T-cell (primary cell): ENCODE measurements at regions not wholly inside any gene's neighbourhood (a gene's known extent, or its start where the extent isn't known, plus 50 kb on each side); places are given as distances from the start of the nearest gene placed in this dataset.

Experiments
- ATAC-seq, 4 experiments: fragments of 200-7000 bp in 3 of 4; fragments of 150-1000 bp in 1 of 4; cut with Tn5 transposase; replicated peaks in 1 of 4; 1 replicate in 3 of 4; 2 replicates in 1 of 4; pipeline ENCODE4 v1.10.0; 2021; ENCODE audit warnings: moderate library complexity in 3 of 4, mild to moderate bottlenecking in 2 of 4, moderate number of reproducible peaks in 1 of 4
- CTCF ChIA-PET, 2 donors: fragments of 300-600 bp; sonication (Branson Sonifier 250); formaldehyde crosslinking; loops; one replicate each; lab custom pipeline; 2022; ENCODE audit warnings: antibody characterized with exemption in 2 of 2; lab: Charles Lee
- POLR2A ChIA-PET, 2 donors: fragments of 300-600 bp; sonication (Branson Sonifier 250); formaldehyde crosslinking; loops; one replicate each; lab custom pipeline; 2022; ENCODE audit warnings: antibody characterized with exemption in 2 of 2; lab: Charles Lee
- DNase-seq, 35 experiments: peaks; one replicate each; pipeline versions ENCODE4 v3.0.0 to v3.0.0-alpha.2; 2013 to 2023
- H3K27ac ChIP-seq: one replicate; pipeline ENCODE4 v1.5.1; 2013; ENCODE audit warnings: low read length
- H3K27me3 ChIP-seq, 2 experiments: replicated peaks in 1 of 2; 1 replicate in 1 of 2; 2 replicates in 1 of 2; pipeline versions ENCODE4 v1.6.1 to v1.7.0; 2013; ENCODE audit warnings: low read length in 1 of 2, mixed read lengths in 1 of 2; ENCODE audit not compliant: control insufficient read depth in 2 of 2, insufficient read depth in 2 of 2; ENCODE audit errors: extremely low read depth in 1 of 2
- H3K36me3 ChIP-seq, 2 donors: 1 replicate in 1 of 2; 2 replicates in 1 of 2; pipeline versions ENCODE4 v1.6.1 to v1.7.0; 2013; ENCODE audit warnings: low read length in 1 of 2; ENCODE audit not compliant: control insufficient read depth in 2 of 2, insufficient read depth in 1 of 2; ENCODE audit errors: extremely low read depth in 1 of 2
- H3K4me1 ChIP-seq, 2 experiments: 1 replicate in 1 of 2; 2 replicates in 1 of 2; pipeline versions ENCODE4 v1.6.1 to v1.7.0; 2013; ENCODE audit warnings: low read length in 2 of 2, mixed read lengths in 1 of 2; ENCODE audit not compliant: insufficient read depth in 2 of 2, control insufficient read depth in 1 of 2; ENCODE audit errors: extremely low read depth in 1 of 2
- H3K4me3 ChIP-seq, 2 donors: 1 replicate in 1 of 2; 2 replicates in 1 of 2; pipeline versions ENCODE4 v1.5.1 to v1.7.0; 2013; ENCODE audit warnings: mild to moderate bottlenecking in 2 of 2, low read length in 1 of 2, moderate library complexity in 1 of 2; ENCODE audit not compliant: control insufficient read depth in 1 of 2; ENCODE audit errors: extremely low read depth in 1 of 2
- H3K9me3 ChIP-seq: 2 replicates; pipeline ENCODE4 v1.7.0; 2013
- H3K27ac Mint-ChIP-seq, 2 donors: one replicate each; pipeline ENCODE4 v1.8.0; 2020 to 2021; ENCODE audit warnings: mild to moderate bottlenecking in 2 of 2, mixed read lengths in 2 of 2
- H3K27me3 Mint-ChIP-seq, 2 donors: one replicate each; pipeline ENCODE4 v1.8.0; 2021 to 2022; ENCODE audit warnings: mixed read lengths in 2 of 2
- H3K36me3 Mint-ChIP-seq: one replicate; pipeline ENCODE4 v1.8.0; 2021; ENCODE audit warnings: mixed read lengths
- H3K4me1 Mint-ChIP-seq, 3 donors: one replicate each; pipeline ENCODE4 v1.8.0; 2020 to 2022; ENCODE audit warnings: mixed read lengths in 3 of 3, mild to moderate bottlenecking in 1 of 3
- H3K4me3 Mint-ChIP-seq, 3 donors: one replicate each; pipeline ENCODE4 v1.8.0; 2020 to 2022; ENCODE audit warnings: mild to moderate bottlenecking in 3 of 3, mixed read lengths in 3 of 3, moderate library complexity in 3 of 3
- H3K9me3 Mint-ChIP-seq, 3 donors: one replicate each; pipeline ENCODE4 v1.8.0; 2020 to 2022; ENCODE audit warnings: mixed read lengths in 3 of 3
- WGBS: methylation state at CpG from one replicate; pipeline ENCODE4 v1.1.5; 2013; ENCODE audit warnings: missing lambda C conversion rate; ENCODE audit not compliant: insufficient coverage; 5-methylcytosine and 5-hydroxymethylcytosine counted together

GRCh38 chr5:45060724-45061123 lies 252.0 kb downstream of the MRPS30 start:
- DNase-seq (no peak), ATAC-seq (no peak)
- ChIA-PET POLR2A (no interaction called here), CTCF (no interaction called here)
- Histone ChIP-seq H3K36me3 (no peaks in the 10 kb centered on the region), H3K4me1 (no peaks in the 10 kb centered on the region), H3K4me3 (no peak overlapping the region), H3K27me3 (no peaks in the 10 kb centered on the region), H3K27ac (no peak overlapping the region), H3K9me3 (peaks cover 2% of the 10 kb centered on the region)
- Mint-ChIP-seq H3K27me3 (no peaks in the 10 kb centered on the region), H3K27ac (no peak overlapping the region), H3K36me3 (no peaks in the 10 kb centered on the region), H3K4me1 (no peaks in the 10 kb centered on the region), H3K4me3 (no peak overlapping the region), H3K9me3 (peaks cover 0 to 15% (median 3%) of the 10 kb centered on the region in 3 donors)
- WGBS, result no CpG with 5 or more reads among the region's 2 CpGs

- no peak for ATAC-seq
- no peak overlapping the region for H3K27ac ChIP-seq
- no peaks in the 10 kb centered on the region for H3K4me1 ChIP-seq
- CTCF ChIA-PET, result no interaction called here
- peaks cover 2% of the 10 kb centered on the region for H3K9me3 ChIP-seq
- H3K36me3 ChIP-seq, result no peaks in the 10 kb centered on the region
- no peaks in the 10 kb centered on the region for H3K27me3 ChIP-seq
- no peak overlapping the region for H3K4me3 ChIP-seq
- no peak for DNase-seq
- Mint-ChIP-seq H3K9me3 (peaks cover 0 to 11% (median 3%) of the 10 kb centered on the region in 3 donors), H3K27ac (no peak overlapping the region), H3K27me3 (no peaks in the 10 kb centered on the region), H3K4me3 (no peak overlapping the region), H3K4me1 (no peaks in the 10 kb centered on the region), H3K36me3 (no peaks in the 10 kb centered on the region)
- POLR2A ChIA-PET, result no interaction called here
Observed at GRCh38 chr5:45062044-45062443, 253.3 kb downstream of the MRPS30 start.

GRCh38 chr5:45081082-45081481 lies 272.3 kb downstream of the MRPS30 start:
- Mint-ChIP-seq H3K27me3 (no peaks in the 10 kb centered on the region), H3K4me1 (no peaks in the 10 kb centered on the region), H3K36me3 (no peaks in the 10 kb centered on the region), H3K27ac (no peak overlapping the region), H3K9me3 (peaks cover 15 to 23% (median 17%) of the 10 kb centered on the region in 3 donors), H3K4me3 (no peak overlapping the region)
- WGBS, result no CpG with 5 or more reads among the region's 2 CpGs
- ChIA-PET CTCF (no interaction called here), POLR2A (no interaction called here)
- Histone ChIP-seq H3K27ac (no peak overlapping the region), H3K9me3 (no peaks in the 10 kb centered on the region), H3K27me3 (no peaks in the 10 kb centered on the region), H3K4me1 (no peaks in the 10 kb centered on the region), H3K36me3 (no peaks in the 10 kb centered on the region), H3K4me3 (no peak overlapping the region)
- ATAC-seq (no peak), DNase-seq (no peak)

DNA sequence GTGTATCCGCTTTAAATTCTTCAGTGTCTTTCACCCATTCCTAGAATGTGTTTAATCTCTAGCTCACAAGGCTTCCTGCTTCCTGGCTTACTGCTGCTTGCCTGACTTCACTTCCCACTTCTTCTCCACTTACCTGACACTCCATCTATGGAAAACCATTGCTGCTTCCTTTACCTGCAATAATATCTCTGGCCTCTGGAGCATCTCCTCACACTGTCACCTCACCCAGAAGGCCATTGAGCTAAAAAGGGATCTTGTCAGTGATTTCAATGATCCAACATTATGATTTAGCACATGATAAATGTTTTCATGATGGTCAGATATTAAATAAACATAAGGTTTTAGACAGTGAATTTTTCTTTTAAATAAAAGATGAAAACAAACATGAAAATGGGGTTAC lies 281.1 kb downstream of the MRPS30 start:
- no peak for DNase-seq
- H3K27ac Mint-ChIP-seq, result no peak overlapping the region
- no peak overlapping the region for H3K4me3 Mint-ChIP-seq
- H3K4me1 Mint-ChIP-seq, result no peaks in the 10 kb centered on the region
- WGBS, result 70% methylated on average over 1 of the region's 1 CpG
- CTCF ChIA-PET, result no interaction called here
- Histone ChIP-seq H3K27me3 (no peaks in the 10 kb centered on the region), H3K4me3 (no peak overlapping the region), H3K4me1 (no peaks in the 10 kb centered on the region), H3K27ac (no peak overlapping the region), H3K9me3 (peaks cover 2% of the 10 kb centered on the region), H3K36me3 (no peaks in the 10 kb centered on the region)
- no peaks in the 10 kb centered on the region for H3K27me3 Mint-ChIP-seq
- H3K9me3 Mint-ChIP-seq, result peaks cover 6 to 21% (median 18%) of the 10 kb centered on the region in 3 donors
- POLR2A ChIA-PET, result no interaction called here
- no peak for ATAC-seq
- H3K36me3 Mint-ChIP-seq, result no peaks in the 10 kb centered on the region

GRCh38 chr5:45093377-45093776 lies 284.6 kb downstream of the MRPS30 start:
- DNase-seq (no peak), ATAC-seq (no peak)
- Mint-ChIP-seq H3K36me3 (no peaks in the 10 kb centered on the region), H3K9me3 (peaks cover 8 to 13% (median 12%) of the 10 kb centered on the region in 3 donors), H3K27me3 (no peaks in the 10 kb centered on the region), H3K4me1 (no peaks in the 10 kb centered on the region), H3K27ac (no peak overlapping the region), H3K4me3 (no peak overlapping the region)
- Histone ChIP-seq H3K9me3 (peaks cover 2% of the 10 kb centered on the region), H3K36me3 (no peaks in the 10 kb centered on the region), H3K27ac (no peak overlapping the region), H3K27me3 (no peaks in the 10 kb centered on the region), H3K4me1 (no peaks in the 10 kb centered on the region), H3K4me3 (no peak overlapping the region)
- no CpG with 5 or more reads among the region's 1 CpG for WGBS
- POLR2A ChIA-PET, result no interaction called here
- CTCF ChIA-PET, result no interaction called here

DNA sequence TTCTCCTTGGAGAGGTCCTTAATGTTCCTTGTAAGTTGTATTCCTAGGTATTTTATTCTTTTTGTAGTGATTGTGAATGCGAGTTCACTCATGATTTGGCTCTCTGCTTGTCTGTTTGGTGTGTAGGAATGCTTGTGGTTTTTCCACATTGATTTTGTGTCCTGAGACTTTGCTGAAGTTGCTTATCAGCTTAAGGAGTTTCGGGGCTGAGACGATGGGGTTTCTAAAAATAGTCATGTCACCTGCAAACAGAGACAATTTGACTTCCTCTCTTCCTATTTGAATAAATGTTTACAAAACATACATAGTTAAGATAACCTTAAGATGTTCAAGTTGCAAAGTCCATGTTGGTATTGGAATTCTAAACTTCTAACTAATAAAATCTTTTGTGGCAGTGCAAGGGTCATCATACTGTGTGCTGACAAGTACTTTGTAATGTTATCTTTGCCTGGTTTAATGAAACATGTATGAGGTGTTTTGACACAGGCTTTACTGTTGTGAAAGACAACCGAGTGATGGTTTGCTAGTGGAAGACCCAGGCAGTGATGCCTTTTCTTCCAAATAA lies 286.2 kb downstream of the MRPS30 start:
- H3K9me3 ChIP-seq, result peaks cover 2% of the 10 kb centered on the region
- ATAC-seq (no peak), DNase-seq (no peak)
- no peak overlapping the region for H3K27ac ChIP-seq
- Mint-ChIP-seq H3K27me3 (no peaks in the 10 kb centered on the region), H3K36me3 (no peaks in the 10 kb centered on the region), H3K4me1 (no peaks in the 10 kb centered on the region), H3K27ac (no peak overlapping the region), H3K4me3 (no peak overlapping the region), H3K9me3 (peaks cover 6 to 13% (median 11%) of the 10 kb centered on the region in 3 donors)
- 50% methylated on average over 1 of the region's 4 CpGs for WGBS
- H3K4me3 ChIP-seq, result no peak overlapping the region
- H3K36me3 ChIP-seq, result no peaks in the 10 kb centered on the region
- H3K4me1 ChIP-seq, result no peaks in the 10 kb centered on the region
- CTCF ChIA-PET, result no interaction called here
- POLR2A ChIA-PET, result no interaction called here
- no peaks in the 10 kb centered on the region for H3K27me3 ChIP-seq

GRCh38 chr5:45098483-45098882 lies 289.7 kb downstream of the MRPS30 start:
- POLR2A ChIA-PET, result no interaction called here
- H3K27ac Mint-ChIP-seq, result no peak overlapping the region
- CTCF ChIA-PET, result no interaction called here

More at GRCh38 chr5:45098483-45098882, 289.7 kb downstream of the MRPS30 start:
- Histone ChIP-seq H3K4me3 (no peak overlapping the region), H3K36me3 (no peaks in the 10 kb centered on the region), H3K27me3 (no peaks in the 10 kb centered on the region), H3K4me1 (no peaks in the 10 kb centered on the region), H3K9me3 (no peaks in the 10 kb centered on the region), H3K27ac (no peak overlapping the region)
- no peaks in the 10 kb centered on the region for H3K27me3 Mint-ChIP-seq
- no peak overlapping the region for H3K4me3 Mint-ChIP-seq
- no peaks in the 10 kb centered on the region for H3K4me1 Mint-ChIP-seq
- no peaks in the 10 kb centered on the region for H3K36me3 Mint-ChIP-seq
- DNase-seq (no peak), ATAC-seq (no peak)
- 82% methylated on average over 2 of the region's 3 CpGs for WGBS
- peaks cover 10 to 21% (median 20%) of the 10 kb centered on the region in 3 donors for H3K9me3 Mint-ChIP-seq
